Kidney tubule cell (primary cell): ENCODE measurements at regions not wholly inside any gene's neighbourhood (a gene's known extent, or its start where the extent isn't known, plus 50 kb on each side); places are given as distances from the start of the nearest gene placed in this dataset.

Experiments
- DNase-seq: peaks from one replicate; pipeline ENCODE4 v3.0.0-alpha.2; 2018; ENCODE audit warnings: low spot score

- no peak for DNase-seq
Observed at GRCh38 chrX:39739585-39739984, 358.2 kb downstream of the BCOR start.

GRCh38 chrX:39740078-39740477 lies 357.7 kb downstream of the BCOR start:
- DNase-seq: no peak

- DNase-seq: no peak
Observed at GRCh38 chrX:39741904-39742303, 355.9 kb downstream of the BCOR start.

GRCh38 chrX:39745818-39746217 lies 351.9 kb downstream of the BCOR start:
- DNase-seq: peak; percentile 41

GRCh38 chrX:39749135-39749534 lies 348.6 kb downstream of the BCOR start:
- DNase-seq: no peak

- DNase-seq: no peak
Observed at GRCh38 chrX:39749728-39750127, 348.0 kb downstream of the BCOR start.

GRCh38 chrX:39750256-39750790 lies 347.4 kb downstream of the BCOR start:
- no peak for DNase-seq

- DNase-seq: no peak
Observed at GRCh38 chrX:39750848-39751247, 346.9 kb downstream of the BCOR start.

GRCh38 chrX:39752815-39753214 lies 344.9 kb downstream of the BCOR start:
- peak; percentile 58 for DNase-seq

GRCh38 chrX:39753293-39753996 lies 344.3 kb downstream of the BCOR start:
- peak; percentile 83 for DNase-seq

- peak; percentile 95 for DNase-seq
Observed at GRCh38 chrX:39755143-39756032, 342.4 kb downstream of the BCOR start.

GRCh38 chrX:39756086-39756883 lies 341.5 kb downstream of the BCOR start:
- DNase-seq: no peak

GRCh38 chrX:39757971-39758370 lies 339.8 kb downstream of the BCOR start:
- DNase-seq: peak; percentile 28

- no peak for DNase-seq
Observed at GRCh38 chrX:39758791-39759525, 338.8 kb downstream of the BCOR start.

- DNase-seq: peak; percentile 66
Observed at GRCh38 chrX:39759526-39760224, 338.1 kb downstream of the BCOR start.

GRCh38 chrX:39760930-39761329 lies 336.8 kb downstream of the BCOR start:
- peak; percentile 24 for DNase-seq

- peak; percentile 59 for DNase-seq
Observed at GRCh38 chrX:39762266-39762841, 335.4 kb downstream of the BCOR start.

GRCh38 chrX:39764441-39764914 lies 333.3 kb downstream of the BCOR start:
- DNase-seq: peak; percentile 30

- DNase-seq: no peak
Observed at GRCh38 chrX:39765327-39765726, 332.4 kb downstream of the BCOR start.

GRCh38 chrX:39766085-39766726 lies 331.6 kb downstream of the BCOR start:
- DNase-seq: no peak
